GM18951 (cell line): ENCODE measurements at regions not wholly inside any gene's neighbourhood (a gene's known extent, or its start where the extent isn't known, plus 50 kb on each side); places are given as distances from the start of the nearest gene placed in this dataset.

ENCODE experiments used
- POLR2A ChIP-seq: IDR thresholded peaks from 4 replicates; pipeline ENCODE4 v1.6.1; 2011; ENCODE audit warnings: mild to moderate bottlenecking; ENCODE audit not compliant: insufficient read length, insufficient read depth; ENCODE audit errors: extremely low read depth
- in situ Hi-C: fragments of 300-500 bp; cut with MboI; formaldehyde crosslinking; loops from one replicate; pipeline ENCODE4 v1.12.0; 2022; ENCODE audit warnings: low sequenced_read_pairs, mixed read lengths, inconsistent platforms; ENCODE audit not compliant: unreplicated experiment

DNA sequence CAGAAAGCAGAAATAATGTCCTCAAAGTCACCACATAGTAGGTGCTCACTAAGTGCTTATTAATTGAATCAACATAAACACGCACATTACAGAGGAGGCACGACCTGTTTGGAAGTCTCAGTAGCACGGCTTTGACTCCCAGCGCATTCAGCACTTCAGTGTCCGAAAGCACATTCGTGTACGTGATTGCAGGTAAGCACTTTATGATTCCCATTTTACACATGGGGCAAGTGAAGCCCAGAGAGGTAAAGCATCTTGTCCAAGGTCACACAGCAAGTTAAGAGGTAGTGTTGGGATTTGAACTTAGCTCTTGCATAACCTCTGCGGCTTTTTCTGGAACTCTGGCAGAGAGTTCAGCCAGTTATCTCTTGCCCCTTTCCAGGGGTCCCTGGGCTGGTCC, 85.2 kb upstream of the WNT4 start:
- TF ChIP-seq POLR2A = no peak
- in situ Hi-C loops = no loop called here

DNA sequence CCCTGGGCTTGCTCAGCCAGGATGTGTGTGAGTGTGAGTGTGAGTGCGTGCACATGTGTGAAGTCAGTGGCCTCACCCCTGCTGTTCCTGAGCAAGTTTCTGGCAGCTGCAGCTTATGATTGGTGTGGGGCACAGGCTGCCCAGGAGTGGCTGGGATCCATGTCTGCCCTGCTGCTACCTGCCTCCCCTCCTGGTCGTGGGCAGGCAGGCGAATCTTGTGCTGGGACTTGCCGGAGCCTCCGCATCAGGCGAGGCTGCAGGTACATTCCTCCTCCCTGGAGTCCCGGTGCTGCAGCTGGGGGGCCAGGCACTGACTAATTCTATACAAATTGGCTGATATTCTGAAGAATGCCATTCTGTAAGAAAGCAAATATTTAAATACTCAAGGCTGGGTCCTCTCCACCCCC, 85.6 kb upstream of the WNT4 start:
- in situ Hi-C loops = no loop called here
- TF ChIP-seq POLR2A = no peak

DNA sequence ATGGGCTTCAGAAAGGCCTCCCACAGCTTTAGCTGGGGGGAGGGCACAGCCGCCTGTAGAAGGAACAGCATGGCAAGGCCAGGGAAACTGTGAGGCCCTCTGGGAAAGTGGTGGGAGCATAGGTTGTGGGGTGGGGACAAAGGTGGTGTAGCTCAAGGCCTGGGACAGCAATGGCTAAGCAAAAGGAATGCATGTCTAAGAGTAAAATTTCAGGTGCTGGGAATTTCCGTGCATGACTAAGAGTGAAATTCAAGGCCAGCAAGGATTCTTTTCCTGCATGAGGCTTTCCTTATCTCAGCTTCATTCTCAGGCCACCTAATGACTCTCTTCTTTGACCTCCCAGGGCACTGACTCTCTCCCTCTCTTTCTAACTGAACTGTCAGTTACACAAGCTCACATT, 86.5 kb upstream of the WNT4 start:
- in situ Hi-C loops = no loop called here
- no peak for TF ChIP-seq POLR2A

DNA sequence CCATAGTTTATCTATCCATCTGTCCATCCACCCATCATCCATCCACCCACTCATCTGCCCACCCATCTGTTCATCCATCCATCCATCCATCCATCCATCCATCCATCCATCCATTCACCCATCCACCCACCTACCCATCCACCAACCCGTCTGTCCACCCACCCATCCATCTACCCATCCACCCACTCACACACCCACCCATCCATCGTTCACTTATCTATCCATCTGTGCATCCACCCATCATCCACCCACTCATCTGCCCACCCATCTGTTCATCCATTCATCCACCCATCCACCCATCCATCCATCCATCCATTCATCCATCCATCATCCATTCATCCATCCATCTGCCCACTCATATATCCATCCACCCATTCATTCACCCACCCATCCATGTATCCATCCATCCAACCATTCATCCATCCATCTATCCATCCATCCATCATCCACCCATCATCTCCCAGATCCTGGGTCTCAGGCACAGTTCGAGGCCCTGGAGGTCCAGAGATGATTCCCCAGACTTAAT, 88.2 kb upstream of the WNT4 start:
- in situ Hi-C loops = no loop called here
- TF ChIP-seq POLR2A = no peak

DNA sequence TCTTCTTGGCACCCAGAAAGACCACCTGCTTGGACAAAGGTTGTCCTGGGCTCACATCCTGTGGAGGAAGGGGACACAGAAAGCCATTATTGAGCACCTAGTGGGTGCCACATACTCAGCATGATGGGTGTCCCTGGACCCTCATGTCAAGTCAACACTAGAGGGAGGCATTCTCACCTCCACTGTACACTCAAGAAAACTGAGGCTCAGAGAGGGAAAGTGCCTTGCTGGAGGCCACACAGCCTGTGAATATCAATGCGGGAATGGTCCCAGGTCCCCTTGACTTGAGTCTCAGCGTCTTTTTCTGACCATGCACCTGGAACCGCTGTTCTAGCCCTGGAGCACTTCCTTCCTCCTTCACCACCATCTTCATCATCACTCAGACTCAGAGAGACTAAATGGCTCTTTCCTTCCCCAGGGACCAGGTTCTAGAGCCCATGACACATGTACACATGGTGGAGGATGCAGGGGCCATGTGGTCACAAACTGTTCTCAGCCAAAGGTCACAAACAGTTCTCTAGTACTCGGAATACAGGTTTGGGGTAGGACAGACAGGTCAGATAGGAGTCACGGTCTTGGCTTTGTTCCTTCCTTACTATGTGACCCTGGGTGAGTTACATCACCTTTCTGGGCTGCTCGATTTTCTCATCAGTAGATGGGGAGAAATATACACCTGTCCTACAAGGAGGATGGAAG, 89.2 kb upstream of the WNT4 start:
- in situ Hi-C loops = no loop called here
- no peak for TF ChIP-seq POLR2A

DNA sequence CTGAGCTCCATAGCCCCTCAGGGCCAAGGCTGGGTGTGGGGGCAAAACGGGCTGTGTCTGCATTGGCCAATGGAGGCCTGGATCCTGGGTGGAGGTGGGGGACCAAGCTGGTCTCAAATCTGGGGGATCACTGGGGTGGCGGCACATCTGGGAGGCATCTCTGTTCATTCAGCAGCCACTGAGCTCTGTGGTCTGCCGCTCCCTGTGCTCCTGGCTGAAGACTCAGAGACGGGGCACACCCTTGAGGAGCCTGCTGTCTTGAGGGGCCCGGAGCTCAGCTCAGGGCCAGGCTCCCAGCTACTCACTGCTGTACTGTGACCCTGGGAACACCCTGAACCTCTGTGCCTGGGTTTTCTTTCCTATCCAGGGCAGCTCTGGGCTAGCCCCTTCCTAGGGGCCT, 90.3 kb upstream of the WNT4 start:
- in situ Hi-C loops = no loop called here
- TF ChIP-seq POLR2A = no peak

DNA sequence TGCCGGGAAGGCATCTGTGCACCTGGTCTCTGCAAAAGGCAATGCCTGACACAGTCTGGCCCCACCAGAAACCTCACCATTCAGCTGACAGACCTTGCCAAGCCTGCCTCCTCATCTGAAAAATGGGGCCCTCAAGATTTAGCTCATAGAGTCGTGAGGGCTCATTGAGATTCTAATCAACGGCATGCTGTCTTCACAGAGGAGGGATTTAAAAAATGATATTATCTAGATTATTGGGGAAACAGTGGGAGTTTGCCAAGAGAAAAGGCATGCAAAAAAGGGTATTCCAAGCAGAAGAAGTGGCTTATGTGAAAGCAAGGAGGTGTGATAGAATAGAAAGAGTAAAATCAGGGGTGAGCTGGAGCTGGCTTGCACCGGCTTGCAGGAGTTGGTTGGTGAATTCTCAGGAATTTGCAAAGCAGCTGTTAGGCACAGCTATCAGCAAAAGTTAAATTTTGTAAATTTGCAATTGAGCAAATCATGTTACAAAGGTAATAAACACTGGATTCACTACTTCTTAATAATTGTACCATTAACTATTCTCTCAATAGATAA, 91.7 kb upstream of the WNT4 start:
- no peak for TF ChIP-seq POLR2A
- in situ Hi-C loops = no loop called here

DNA sequence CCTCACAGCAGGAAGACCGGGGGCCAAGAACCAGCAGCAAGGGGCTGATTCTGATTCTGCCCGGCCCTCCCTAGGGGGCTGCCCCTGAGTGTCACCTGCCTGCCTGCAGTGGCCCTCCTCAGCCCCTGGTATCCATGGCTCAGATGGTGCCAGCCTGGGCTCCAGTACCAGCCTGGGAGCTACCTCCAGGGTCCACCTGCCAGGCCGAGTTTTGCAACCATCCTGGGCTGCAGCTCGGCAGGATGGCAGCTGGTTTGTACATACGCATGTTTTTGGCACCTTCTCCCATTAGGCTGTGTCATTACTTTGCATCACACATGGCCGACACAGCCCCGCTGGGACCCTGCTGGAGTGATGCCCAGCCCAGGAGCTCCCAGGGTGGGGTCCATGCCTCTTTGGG, 93.3 kb upstream of the WNT4 start:
- in situ Hi-C loops = no loop called here
- no peak for TF ChIP-seq POLR2A

DNA sequence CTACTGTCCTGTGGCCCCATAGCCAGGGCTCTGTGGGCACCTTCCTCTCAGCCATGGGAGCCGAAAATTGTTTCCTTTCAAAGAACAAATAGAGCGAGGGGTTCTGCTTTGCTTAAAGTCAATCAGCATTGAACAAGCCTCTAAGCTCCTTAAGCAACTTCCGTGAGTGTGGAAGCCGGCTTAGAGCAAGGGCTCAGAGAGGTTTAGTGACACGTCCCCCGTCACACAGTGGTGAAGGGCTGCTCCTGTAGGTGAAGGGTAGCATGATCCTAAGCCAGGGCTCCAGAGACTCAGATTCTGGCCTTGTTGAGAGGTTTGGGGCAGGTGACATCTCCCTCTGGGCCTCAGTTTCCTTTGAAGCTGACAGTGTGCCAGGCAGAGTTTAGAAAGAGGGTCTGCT, 94.0 kb upstream of the WNT4 start:
- no peak for TF ChIP-seq POLR2A
- in situ Hi-C loops = no loop called here

DNA sequence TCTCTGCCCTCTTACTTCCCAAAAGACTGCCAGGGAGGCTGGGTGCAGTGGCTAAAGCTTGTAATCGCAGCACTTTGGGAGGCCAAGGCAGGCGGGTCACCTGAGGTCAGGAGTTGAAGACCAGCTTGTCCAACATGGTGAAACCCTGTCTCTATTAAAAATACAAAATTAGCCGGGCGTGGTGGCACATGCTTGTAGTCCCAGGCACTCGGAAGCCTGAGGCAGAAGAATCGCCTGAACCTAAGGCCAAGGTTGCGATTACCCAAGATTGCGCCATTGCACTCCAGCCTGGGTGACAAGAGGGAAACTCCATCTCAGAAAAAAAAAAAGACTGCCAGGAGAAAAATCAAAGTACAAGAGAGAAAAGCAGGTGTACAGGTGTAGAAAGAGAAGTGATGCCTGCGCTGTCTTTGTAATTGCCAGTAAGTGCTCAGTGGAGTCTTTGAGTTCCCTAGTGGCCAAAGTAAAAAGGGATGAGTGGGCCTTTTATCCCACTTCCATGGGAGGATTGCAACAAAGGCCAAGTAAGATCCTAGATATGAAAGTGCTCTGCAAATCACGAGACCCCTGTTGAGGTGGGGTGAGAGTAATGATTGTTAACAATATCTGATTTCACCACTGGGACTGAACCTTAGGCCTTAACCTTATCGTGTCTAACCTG, 94.7 kb upstream of the WNT4 start:
- in situ Hi-C loops = no loop called here
- no peak for TF ChIP-seq POLR2A

DNA sequence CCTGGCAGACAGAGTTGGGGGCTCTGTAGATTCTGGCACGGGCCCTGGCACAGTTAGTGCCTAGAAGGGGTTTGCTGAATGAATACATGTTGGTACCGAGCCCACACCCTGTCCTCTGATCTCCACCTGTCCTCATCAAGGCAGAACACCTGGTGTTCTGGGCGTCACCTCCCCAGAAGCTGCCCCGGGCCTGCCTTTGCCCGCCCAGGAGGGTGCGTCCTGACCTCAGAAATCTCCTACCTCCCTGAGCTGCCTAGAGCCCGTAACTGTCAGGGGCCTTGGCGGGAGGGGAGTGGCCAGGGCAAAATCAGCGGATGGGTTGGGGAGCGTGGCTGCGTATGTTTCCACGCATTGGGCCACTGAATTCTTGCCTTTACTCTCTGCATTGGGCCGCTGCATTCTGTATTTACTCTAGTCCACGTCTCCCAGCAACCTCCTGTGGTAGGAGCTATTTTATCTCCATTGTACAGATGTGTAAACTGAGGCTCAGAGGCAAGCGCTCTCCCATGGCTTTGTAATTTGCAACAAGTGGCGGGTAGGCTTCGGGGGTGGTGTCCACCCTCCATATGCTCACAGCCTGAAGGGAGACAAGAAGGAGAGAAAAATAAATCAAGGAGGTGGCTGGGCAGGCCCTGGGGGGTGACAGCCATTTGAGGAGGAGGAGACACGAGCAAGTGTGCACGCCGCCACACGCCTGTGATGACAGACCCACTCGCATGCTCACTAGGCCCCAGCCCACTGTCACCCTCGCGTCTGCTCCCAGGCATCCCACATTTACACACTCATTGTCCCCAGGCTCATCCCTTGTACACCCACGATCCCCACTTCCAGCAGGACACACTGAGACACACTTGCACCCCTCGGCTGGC, 95.7 kb upstream of the WNT4 start:
- TF ChIP-seq POLR2A = no peak
- in situ Hi-C loops = no loop called here

DNA sequence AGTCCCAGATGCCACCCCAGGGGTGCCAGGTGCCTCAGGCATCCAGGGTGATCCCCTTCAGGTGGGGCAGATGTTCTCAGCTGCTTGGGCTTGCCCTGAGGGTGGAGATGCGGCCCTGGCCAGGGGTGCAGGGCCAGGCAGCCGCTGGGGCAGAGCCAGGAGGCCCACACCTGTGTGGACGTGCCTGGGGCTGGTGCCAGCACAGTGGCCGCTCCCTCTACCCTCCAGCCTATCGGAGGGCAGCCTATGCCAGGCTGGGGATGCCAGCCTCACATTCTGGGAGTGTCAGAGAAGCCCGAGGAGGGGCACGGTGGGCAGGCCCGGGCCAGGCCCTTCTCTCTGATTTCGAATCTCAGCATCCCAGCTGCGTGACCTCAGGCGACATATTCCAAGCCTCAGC, 96.5 kb upstream of the WNT4 start:
- in situ Hi-C loops = no loop called here
- TF ChIP-seq POLR2A = no peak

DNA sequence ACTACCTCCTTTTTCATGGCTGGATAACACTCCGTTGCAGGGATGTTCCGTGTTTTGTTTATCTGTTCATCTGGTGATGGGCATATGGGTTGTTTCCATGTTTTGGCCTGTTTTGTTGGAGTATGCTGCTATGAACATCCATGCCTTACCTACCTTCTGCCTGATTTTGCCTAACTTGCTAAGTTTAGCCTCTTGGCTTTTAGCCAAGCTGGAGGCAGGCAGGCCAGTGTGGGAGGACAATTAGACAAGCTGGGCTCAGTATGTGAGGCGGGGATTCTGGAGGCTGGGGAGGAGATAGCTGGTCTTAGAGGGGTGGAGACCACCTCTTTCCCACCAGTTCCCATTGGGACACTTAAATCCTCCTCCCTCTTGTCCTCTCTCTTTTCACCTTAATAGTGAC, 98.4 kb upstream of the WNT4 start:
- in situ Hi-C loops = no loop called here
- no peak for TF ChIP-seq POLR2A
